MCF 10A (cell line): ENCODE measurements at regions not wholly inside any gene's neighbourhood (a gene's known extent, or its start where the extent isn't known, plus 50 kb on each side); places are given as distances from the start of the nearest gene placed in this dataset.

Experiments used
- BruUV-seq: library from RNA; stranded (reverse); fragments of 400-500 nt; replicated peaks from 2 replicates; lab custom pipeline; 2021; lab: Mats Ljungman, UMichigan
- CTCF ChIA-PET: fragments of 300-600 bp; sonication (Branson Sonifier 250); formaldehyde crosslinking; extraction: SDS; loops from one replicate; lab custom pipeline; 2021; ENCODE audit warnings: antibody characterized with exemption, inconsistent platforms; lab: Yijun Ruan, JAX
- POLR2A ChIA-PET: fragments of 300-600, 350-650 bp; sonication (Branson Sonifier 250); formaldehyde crosslinking; extraction: SDS; loops from one replicate; lab custom pipeline; 2020; ENCODE audit warnings: antibody characterized with exemption, inconsistent platforms; lab: Yijun Ruan, JAX
- DNase-seq: peaks from one replicate; pipeline ENCODE4 v3.0.0-alpha.2; 2018; ENCODE audit not compliant: unreplicated experiment
- H3K27ac Mint-ChIP-seq: one replicate; pipeline ENCODE4 v1.8.0; 2022; ENCODE audit warnings: mild to moderate bottlenecking, low read depth, mixed read lengths; ENCODE audit not compliant: unreplicated experiment
- H3K27me3 Mint-ChIP-seq: one replicate; pipeline ENCODE4 v1.8.0; 2022; ENCODE audit warnings: mixed read lengths; ENCODE audit not compliant: insufficient read depth, unreplicated experiment
- H3K36me3 Mint-ChIP-seq: one replicate; pipeline ENCODE4 v1.8.0; 2022; ENCODE audit warnings: mild to moderate bottlenecking, moderate library complexity, mixed read lengths; ENCODE audit not compliant: insufficient read depth, unreplicated experiment
- H3K4me1 Mint-ChIP-seq: one replicate; pipeline ENCODE4 v1.8.0; 2022; ENCODE audit warnings: mixed read lengths; ENCODE audit not compliant: insufficient read depth, unreplicated experiment
- H3K4me3 Mint-ChIP-seq: one replicate; pipeline ENCODE4 v1.8.0; 2022; ENCODE audit warnings: mild to moderate bottlenecking, moderate library complexity, mixed read lengths; ENCODE audit not compliant: unreplicated experiment
- H3K9me3 Mint-ChIP-seq: one replicate; pipeline ENCODE4 v1.8.0; 2022; ENCODE audit warnings: mixed read lengths; ENCODE audit not compliant: unreplicated experiment
- intact Hi-C: fragments of 100-400 bp; cut with micrococcal nuclease; formaldehyde crosslinking; loops from 2 replicates; pipeline ENCODE4 v1.14.1; 2022
- TF ChIP-seq, protein P1 (sequence below): fragments of 200-600 bp; IDR thresholded peaks from one replicate; pipeline ENCODE4 v1.8.0; 2022; ENCODE audit warnings: antibody characterized with exemption, mild to moderate bottlenecking; ENCODE audit not compliant: unreplicated experiment

DNA sequence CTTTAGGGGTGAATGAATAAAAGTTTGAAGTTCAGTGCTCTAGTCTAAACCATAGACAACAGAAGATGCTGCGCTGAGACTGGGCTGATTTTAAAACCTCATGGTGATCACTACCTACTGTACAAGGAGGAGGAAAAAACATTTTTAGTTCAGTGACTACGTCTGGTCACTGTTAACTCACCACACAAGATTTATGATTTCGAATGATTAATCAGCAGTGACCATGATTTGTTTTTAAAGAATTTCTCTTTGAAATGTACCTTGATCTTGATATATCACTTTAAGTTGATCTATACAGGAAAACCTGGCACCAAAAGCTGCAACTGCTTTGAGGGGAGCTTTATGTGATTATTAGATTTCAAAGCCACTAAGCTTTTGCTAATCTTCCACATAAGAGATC is 286.3 kb downstream of the PDGFC start:
- TF ChIP-seq, protein P1, sequence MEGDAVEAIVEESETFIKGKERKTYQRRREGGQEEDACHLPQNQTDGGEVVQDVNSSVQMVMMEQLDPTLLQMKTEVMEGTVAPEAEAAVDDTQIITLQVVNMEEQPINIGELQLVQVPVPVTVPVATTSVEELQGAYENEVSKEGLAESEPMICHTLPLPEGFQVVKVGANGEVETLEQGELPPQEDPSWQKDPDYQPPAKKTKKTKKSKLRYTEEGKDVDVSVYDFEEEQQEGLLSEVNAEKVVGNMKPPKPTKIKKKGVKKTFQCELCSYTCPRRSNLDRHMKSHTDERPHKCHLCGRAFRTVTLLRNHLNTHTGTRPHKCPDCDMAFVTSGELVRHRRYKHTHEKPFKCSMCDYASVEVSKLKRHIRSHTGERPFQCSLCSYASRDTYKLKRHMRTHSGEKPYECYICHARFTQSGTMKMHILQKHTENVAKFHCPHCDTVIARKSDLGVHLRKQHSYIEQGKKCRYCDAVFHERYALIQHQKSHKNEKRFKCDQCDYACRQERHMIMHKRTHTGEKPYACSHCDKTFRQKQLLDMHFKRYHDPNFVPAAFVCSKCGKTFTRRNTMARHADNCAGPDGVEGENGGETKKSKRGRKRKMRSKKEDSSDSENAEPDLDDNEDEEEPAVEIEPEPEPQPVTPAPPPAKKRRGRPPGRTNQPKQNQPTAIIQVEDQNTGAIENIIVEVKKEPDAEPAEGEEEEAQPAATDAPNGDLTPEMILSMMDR, result no peak
- CTCF ChIA-PET, result interaction anchor here (0.8 to 1.9 kb wide), 3 partner anchors 8 to 284 kb away, joined by 3 to 10 read pairs (median 6); no protein-coding TSS in a partner anchor
- Mint-ChIP-seq H3K4me1 (peaks cover 8% of the 10 kb centered on the region), H3K36me3 (no peaks in the 10 kb centered on the region), H3K4me3 (no peak overlapping the region), H3K27ac (no peak overlapping the region), H3K9me3 (no peaks in the 10 kb centered on the region), H3K27me3 (no peaks in the 10 kb centered on the region)
- BruUV-seq, result no TSS peak
- intact Hi-C loops, result no loop called here
- no peak for DNase-seq
- POLR2A ChIA-PET, result interaction anchor here (0.7 to 1.5 kb wide), 4 partner anchors 37 to 287 kb away, joined by 3 to 4 read pairs (median 4); no protein-coding TSS in a partner anchor

DNA sequence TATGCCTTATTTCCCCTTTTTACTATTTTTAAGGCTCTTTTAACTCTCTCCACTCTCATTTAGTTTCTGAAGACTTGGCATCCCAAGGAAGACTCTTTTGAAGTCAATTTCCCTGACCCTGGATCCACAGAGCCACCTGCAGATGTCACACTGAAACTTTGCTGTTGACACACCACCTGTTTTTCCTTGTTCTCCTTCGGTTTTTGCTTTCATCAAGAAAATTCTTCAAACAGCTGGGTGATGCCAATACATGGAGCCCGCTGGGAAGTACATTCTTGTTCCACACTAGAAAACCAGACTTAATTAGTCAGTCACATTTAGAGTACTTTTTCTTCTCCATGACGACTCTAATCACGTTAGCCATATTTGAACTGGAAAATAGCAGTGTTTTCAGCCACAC is 293.9 kb downstream of the PDGFC start:
- Mint-ChIP-seq H3K4me1 (no peaks in the 10 kb centered on the region), H3K9me3 (no peaks in the 10 kb centered on the region), H3K4me3 (no peak overlapping the region), H3K27ac (peak overlapping the region; percentile 21), H3K36me3 (peaks cover 7% of the 10 kb centered on the region), H3K27me3 (no peaks in the 10 kb centered on the region)
- no peak for DNase-seq
- CTCF ChIA-PET, result interaction anchor here (0.6 to 1.8 kb wide), 12 partner anchors 8 to 1289 kb away, joined by 3 to 6 read pairs (median 4); no protein-coding TSS in a partner anchor
- POLR2A ChIA-PET, result no interaction called here
- TF ChIP-seq, protein P1, result no peak
- no TSS peak for BruUV-seq
- intact Hi-C loops, result loop anchor here (1.0 to 2.0 kb wide), 4 partner anchors 203 to 508 kb away; no protein-coding TSS in a partner anchor

DNA sequence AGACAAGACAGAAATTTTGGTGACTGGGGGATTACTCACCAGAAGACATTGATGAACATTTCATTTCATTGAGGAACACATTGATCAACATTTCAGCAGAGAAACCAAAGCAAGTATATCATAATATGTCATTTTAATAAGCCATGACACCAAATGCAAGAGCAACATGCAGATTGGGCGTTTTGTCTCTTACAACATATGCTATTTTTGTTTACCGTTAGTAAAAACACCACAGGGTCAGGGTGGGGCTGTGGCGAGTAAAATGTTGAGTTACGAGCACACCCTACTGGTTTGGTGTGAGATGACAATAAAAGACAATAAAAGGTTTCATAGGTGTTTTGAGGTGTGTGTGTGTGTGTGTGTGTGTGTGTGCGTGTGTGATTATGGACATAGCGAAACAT is 294.5 kb downstream of the PDGFC start:
- intact Hi-C loops, result loop anchor here (1.0 to 2.0 kb wide), 4 partner anchors 202 to 508 kb away; no protein-coding TSS in a partner anchor
- no TSS peak for BruUV-seq
- ChIA-PET CTCF (interaction anchor here (0.6 to 1.8 kb wide), 13 partner anchors 9 to 1207 kb away, joined by 3 to 9 read pairs (median 4); no protein-coding TSS in a partner anchor), POLR2A (interaction anchor here (1.5 kb wide), 1 partner anchor 202 kb away, joined by 9 read pairs; no protein-coding TSS in a partner anchor)
- Mint-ChIP-seq H3K9me3 (no peaks in the 10 kb centered on the region), H3K4me1 (no peaks in the 10 kb centered on the region), H3K4me3 (no peak overlapping the region), H3K27me3 (no peaks in the 10 kb centered on the region), H3K27ac (peak overlapping the region; percentile 21), H3K36me3 (peaks cover 7% of the 10 kb centered on the region)
- DNase-seq, result peak; percentile 61
- TF ChIP-seq, protein P1, result peak; percentile 25

DNA sequence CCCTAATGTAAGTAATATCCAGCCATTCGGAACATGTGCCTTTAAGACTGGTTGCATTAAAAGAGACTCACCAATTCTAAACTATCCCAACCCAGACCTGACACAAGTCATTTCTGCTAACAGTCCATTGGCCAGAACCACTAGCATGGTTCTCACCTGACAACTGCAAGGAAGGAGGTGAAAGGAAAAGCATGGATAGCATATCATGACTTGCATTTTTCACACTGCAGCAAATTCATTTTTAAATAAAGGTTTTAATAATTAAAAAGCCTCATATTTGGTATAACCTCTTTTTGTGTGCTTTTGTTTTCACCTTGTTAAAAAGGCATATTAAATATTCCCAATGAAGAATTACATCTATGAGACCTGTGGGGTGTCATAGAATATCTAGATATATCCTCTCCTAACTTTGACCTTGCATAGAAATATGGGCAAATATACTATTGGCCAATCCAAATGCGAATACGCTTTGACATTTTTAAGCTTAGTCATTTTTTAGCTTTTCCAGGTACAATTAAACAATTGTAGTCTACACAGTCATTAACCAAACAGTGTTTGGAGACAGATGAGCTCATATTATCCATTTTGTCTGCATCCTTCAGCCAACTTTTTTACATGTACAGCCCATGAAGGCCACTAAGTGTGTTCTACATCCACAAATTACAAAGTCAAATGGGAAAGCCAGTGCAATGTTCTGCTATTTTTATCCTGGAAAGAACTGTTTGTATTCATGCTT is 295.3 kb downstream of the PDGFC start:
- DNase-seq, result no peak
- no TSS peak for BruUV-seq
- H3K27me3 Mint-ChIP-seq, result no peaks in the 10 kb centered on the region

More for the DNA sequence above, 295.3 kb downstream of the PDGFC start:
- no peak overlapping the region for H3K27ac Mint-ChIP-seq
- POLR2A ChIA-PET, result interaction anchor here (0.6 to 1.5 kb wide), 2 partner anchors 201 to 718 kb away, joined by 3 to 9 read pairs; no protein-coding TSS in a partner anchor
- CTCF ChIA-PET, result interaction anchor here (0.6 to 1.8 kb wide), 16 partner anchors 10 to 1208 kb away, joined by 3 to 9 read pairs (median 4); no protein-coding TSS in a partner anchor
- H3K36me3 Mint-ChIP-seq, result peaks cover 7% of the 10 kb centered on the region
- no peaks in the 10 kb centered on the region for H3K4me1 Mint-ChIP-seq
- no peak overlapping the region for H3K4me3 Mint-ChIP-seq
- TF ChIP-seq, protein P1, result no peak
- H3K9me3 Mint-ChIP-seq, result no peaks in the 10 kb centered on the region
- intact Hi-C loops, result loop anchor here (2.0 kb wide), 2 partner anchors 201 to 293 kb away; no protein-coding TSS in a partner anchor
